A673 (cell line): ENCODE measurements at regions not wholly inside any gene's neighbourhood (a gene's known extent, or its start where the extent isn't known, plus 50 kb on each side); places are given as distances from the start of the nearest gene placed in this dataset.

Experiments
- BruUV-seq: library from RNA; stranded (reverse); fragments of 400-500 nt; replicated peaks from 2 replicates; lab custom pipeline; 2021; lab: Mats Ljungman, UMichigan
- CTCF ChIA-PET: fragments of 300-600 bp; sonication (Branson Sonifier 250); formaldehyde crosslinking; loops from one replicate; lab custom pipeline; 2022; ENCODE audit warnings: antibody characterized with exemption; lab: Charles Lee
- POLR2A ChIA-PET: fragments of 300-600 bp; sonication (Branson Sonifier 250); formaldehyde crosslinking; loops from one replicate; lab custom pipeline; 2022; ENCODE audit warnings: antibody characterized with exemption; ENCODE audit not compliant: low non-redundant PET; lab: Charles Lee
- DNase-seq: peaks from one replicate; pipeline ENCODE4 v3.0.0-alpha.2; 2015; ENCODE audit warnings: low spot score
- H3K27ac ChIP-seq: fragments of 200-600 bp; sonication (generic); 2 replicates; pipeline ENCODE4 v1.5.1; 2016; ENCODE audit warnings: mixed run types, low read depth, mild to moderate bottlenecking, mixed read lengths, antibody characterized with exemption, low read length; ENCODE audit not compliant: poor library complexity, severe bottlenecking
- H3K27me3 ChIP-seq: fragments of 200-600 bp; sonication (generic); replicated peaks from 2 replicates; pipeline ENCODE4 v1.6.1; 2017; ENCODE audit warnings: mixed run types, low read depth, mild to moderate bottlenecking, mixed read lengths, antibody characterized with exemption, low read length; ENCODE audit not compliant: insufficient read depth, poor library complexity
- H3K36me3 ChIP-seq: fragments of 200-600 bp; sonication (generic); 2 replicates; pipeline ENCODE4 v1.6.1; 2016; ENCODE audit warnings: mixed run types, mild to moderate bottlenecking, mixed read lengths, antibody characterized with exemption, low read length; ENCODE audit not compliant: insufficient read depth, poor library complexity, severe bottlenecking
- H3K4me1 ChIP-seq: fragments of 200-600 bp; sonication (generic); 2 replicates; pipeline ENCODE4 v1.6.1; 2017; ENCODE audit warnings: mixed run types, mild to moderate bottlenecking, mixed read lengths, antibody characterized with exemption, low read length; ENCODE audit not compliant: insufficient read depth, poor library complexity, severe bottlenecking
- H3K4me3 ChIP-seq: fragments of 200-600 bp; sonication (generic); 2 replicates; pipeline ENCODE4 v1.5.1; 2016; ENCODE audit warnings: low read depth, mixed run types, mild to moderate bottlenecking, mixed read lengths, low read length; ENCODE audit not compliant: poor library complexity, severe bottlenecking
- H3K9me3 ChIP-seq: fragments of 200-600 bp; sonication (generic); 2 replicates; pipeline ENCODE4 v1.6.1; 2016; ENCODE audit warnings: mixed run types, low read depth, mild to moderate bottlenecking, mixed read lengths, antibody characterized with exemption, low read length; ENCODE audit not compliant: poor library complexity, severe bottlenecking
- EZH2 ChIP-seq: fragments of 200-600 bp; sonication (generic); IDR thresholded peaks from 2 replicates; pipeline ENCODE4 v1.6.1; 2017; ENCODE audit warnings: borderline replicate concordance, low read depth, mild to moderate bottlenecking, mixed read lengths, antibody characterized with exemption, low read length; ENCODE audit not compliant: poor library complexity, severe bottlenecking
- intact Hi-C: fragments of 100-400 bp; cut with micrococcal nuclease; formaldehyde crosslinking; loops from one replicate; pipeline ENCODE4 v1.10.0; 2022; ENCODE audit not compliant: unreplicated experiment
- TF ChIP-seq, protein P1 (sequence below): fragments of 300-800, 200-600 bp; sonication (generic); conservative IDR thresholded peaks from 2 replicates; pipeline ENCODE4 v1.5.1; 2017; ENCODE audit warnings: low read depth, mild to moderate bottlenecking, antibody characterized with exemption, low read length, moderate library complexity, mixed read lengths

DNA sequence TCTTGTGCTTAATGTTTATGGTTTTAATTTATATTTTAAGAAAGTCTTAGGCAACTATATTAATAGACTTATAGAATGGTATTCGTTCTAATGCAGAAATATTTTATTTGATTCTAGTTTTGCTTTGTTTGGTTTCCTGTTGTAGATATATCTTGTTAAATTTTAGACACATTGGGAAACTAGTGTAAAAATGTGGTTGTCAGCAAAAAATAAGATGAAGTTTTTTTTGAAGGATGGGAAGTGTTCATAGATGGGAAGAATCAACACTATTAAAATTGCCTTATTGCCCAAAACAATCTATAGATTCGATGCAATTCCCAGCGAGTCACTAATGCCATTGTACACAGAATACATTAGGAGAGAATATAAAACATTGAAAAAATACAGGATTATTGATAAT, 278.9 kb downstream of the ZWINT start:
- CTCF ChIA-PET = no interaction called here
- no peaks in the 10 kb centered on the region for H3K4me1 ChIP-seq
- no peak overlapping the region for H3K27ac ChIP-seq
- TF ChIP-seq EZH2 = no peak
- TF ChIP-seq, protein P1, sequence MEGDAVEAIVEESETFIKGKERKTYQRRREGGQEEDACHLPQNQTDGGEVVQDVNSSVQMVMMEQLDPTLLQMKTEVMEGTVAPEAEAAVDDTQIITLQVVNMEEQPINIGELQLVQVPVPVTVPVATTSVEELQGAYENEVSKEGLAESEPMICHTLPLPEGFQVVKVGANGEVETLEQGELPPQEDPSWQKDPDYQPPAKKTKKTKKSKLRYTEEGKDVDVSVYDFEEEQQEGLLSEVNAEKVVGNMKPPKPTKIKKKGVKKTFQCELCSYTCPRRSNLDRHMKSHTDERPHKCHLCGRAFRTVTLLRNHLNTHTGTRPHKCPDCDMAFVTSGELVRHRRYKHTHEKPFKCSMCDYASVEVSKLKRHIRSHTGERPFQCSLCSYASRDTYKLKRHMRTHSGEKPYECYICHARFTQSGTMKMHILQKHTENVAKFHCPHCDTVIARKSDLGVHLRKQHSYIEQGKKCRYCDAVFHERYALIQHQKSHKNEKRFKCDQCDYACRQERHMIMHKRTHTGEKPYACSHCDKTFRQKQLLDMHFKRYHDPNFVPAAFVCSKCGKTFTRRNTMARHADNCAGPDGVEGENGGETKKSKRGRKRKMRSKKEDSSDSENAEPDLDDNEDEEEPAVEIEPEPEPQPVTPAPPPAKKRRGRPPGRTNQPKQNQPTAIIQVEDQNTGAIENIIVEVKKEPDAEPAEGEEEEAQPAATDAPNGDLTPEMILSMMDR = no peak
- intact Hi-C loops = no loop called here
- peaks cover 33% of the 10 kb centered on the region for H3K9me3 ChIP-seq
- no peak for DNase-seq
- POLR2A ChIA-PET = no interaction called here
- no TSS peak for BruUV-seq
- H3K27me3 ChIP-seq = no peaks in the 10 kb centered on the region
- no peaks in the 10 kb centered on the region for H3K36me3 ChIP-seq
- no peak overlapping the region for H3K4me3 ChIP-seq

DNA sequence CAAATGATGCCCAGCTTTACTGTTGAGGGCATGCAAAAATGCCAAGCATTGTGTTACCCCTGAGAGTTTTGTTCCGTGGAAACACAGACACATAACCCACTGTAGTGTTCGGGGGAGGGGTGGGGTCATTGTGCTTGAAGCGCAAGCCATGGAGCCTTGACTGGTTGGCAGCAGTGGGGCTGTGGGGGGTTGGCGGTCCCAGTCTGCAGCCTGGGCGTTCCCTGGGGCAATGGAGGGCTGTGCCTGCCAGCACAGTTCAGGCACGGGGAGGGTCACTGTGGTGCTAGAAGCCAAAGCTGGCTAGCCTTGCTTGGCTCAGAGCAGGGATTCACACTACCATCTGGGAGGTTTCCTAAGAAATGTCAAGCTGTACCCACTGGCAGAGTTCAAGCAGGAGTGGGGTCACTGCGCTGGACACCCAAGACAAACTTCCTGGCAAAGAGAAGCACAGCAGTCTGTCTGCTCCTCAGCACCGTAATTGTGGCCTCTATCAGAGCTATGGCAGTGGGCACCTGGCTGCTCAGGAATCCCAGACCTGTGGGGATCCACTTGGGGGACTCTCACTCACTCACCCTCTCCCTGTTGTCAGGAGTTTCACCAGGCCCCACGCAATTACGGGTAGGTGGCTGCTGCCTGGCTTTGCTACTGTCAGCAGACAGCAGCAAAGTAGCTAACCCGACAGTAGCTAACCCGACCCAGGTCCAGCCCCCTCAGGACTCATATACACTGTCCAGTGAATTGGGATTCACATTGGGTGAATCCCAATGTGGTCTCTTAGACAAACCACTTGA, 292.4 kb downstream of the ZWINT start:
- POLR2A ChIA-PET = no interaction called here
- Histone ChIP-seq H3K27ac (no peak overlapping the region), H3K4me1 (no peaks in the 10 kb centered on the region), H3K4me3 (no peak overlapping the region), H3K36me3 (no peaks in the 10 kb centered on the region), H3K9me3 (peaks cover 46% of the 10 kb centered on the region), H3K27me3 (no peaks in the 10 kb centered on the region)
- CTCF ChIA-PET = no interaction called here
- BruUV-seq = no TSS peak
- TF ChIP-seq EZH2 = no peak
- TF ChIP-seq, protein P1 = no peak
- intact Hi-C loops = no loop called here
- no peak for DNase-seq

DNA sequence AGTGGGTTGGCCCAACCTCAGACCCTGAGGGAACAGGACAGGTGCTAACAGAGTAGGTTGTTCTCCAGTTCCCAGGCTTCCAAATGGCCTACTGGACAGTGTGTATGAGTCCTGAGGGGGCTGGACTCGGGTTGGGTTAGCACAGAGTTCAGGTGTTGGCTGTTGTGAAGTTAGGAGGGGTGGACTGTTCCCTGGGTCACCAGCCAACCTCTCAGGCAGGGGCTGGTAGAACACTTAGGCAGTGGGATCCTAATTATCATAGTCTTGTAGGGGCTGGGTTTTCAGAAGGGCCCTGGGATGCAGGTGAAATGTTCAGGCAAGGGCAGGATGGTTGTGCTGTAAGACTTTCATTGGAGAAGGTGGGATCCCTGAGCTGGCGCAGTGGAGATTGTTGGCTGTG, 293.0 kb downstream of the ZWINT start:
- ChIA-PET CTCF (no interaction called here), POLR2A (no interaction called here)
- no peak for DNase-seq
- TF ChIP-seq, protein P1 = no peak
- no peak for TF ChIP-seq EZH2
- intact Hi-C loops = no loop called here
- no peaks in the 10 kb centered on the region for H3K27me3 ChIP-seq
- no TSS peak for BruUV-seq
- peaks cover 50% of the 10 kb centered on the region for H3K9me3 ChIP-seq
- H3K4me3 ChIP-seq = no peak overlapping the region
- no peaks in the 10 kb centered on the region for H3K4me1 ChIP-seq
- H3K36me3 ChIP-seq = no peaks in the 10 kb centered on the region
- H3K27ac ChIP-seq = no peak overlapping the region
